IMR-90 (cell line): ENCODE measurements at regions not wholly inside any gene's neighbourhood (a gene's known extent, or its start where the extent isn't known, plus 50 kb on each side); places are given as distances from the start of the nearest gene placed in this dataset.

ENCODE experiments used
- ATAC-seq: fragments of 200-7000 bp; cut with Tn5 transposase; 2 replicates; pipeline ENCODE4 v1.9.1; 2020; ENCODE audit warnings: low read depth, mild to moderate bottlenecking, moderate library complexity
- BruUV-seq: library from RNA; stranded (reverse); fragments of 400-500 nt; replicated peaks from 2 replicates; lab custom pipeline; 2021; lab: Mats Ljungman, UMichigan
- CTCF ChIA-PET: fragments of 300-600 bp; formaldehyde crosslinking; extraction: SDS; loops from one replicate; lab custom pipeline; 2021; ENCODE audit warnings: antibody characterized with exemption; lab: Yijun Ruan, JAX
- POLR2A ChIA-PET: fragments of 300-600 bp; sonication (Branson Sonifier 250); formaldehyde crosslinking; loops from one replicate; lab custom pipeline; 2022; ENCODE audit warnings: antibody characterized with exemption; ENCODE audit not compliant: unreplicated experiment; lab: Charles Lee
- DNase-seq: peaks from one replicate; pipeline ENCODE4 v3.0.0; 2013
- H2AFZ ChIP-seq: replicated peaks from 2 replicates; pipeline ENCODE3; 2013; ENCODE audit warnings: low read length, mild to moderate bottlenecking; ENCODE audit not compliant: poor library complexity
- H2AK5ac ChIP-seq: 2 replicates; pipeline ENCODE4 v1.6.1; 2013; ENCODE audit warnings: low read depth, low read length, inconsistent platforms
- H2AK9ac ChIP-seq: replicated peaks from 2 replicates; pipeline ENCODE3; 2013; ENCODE audit warnings: mild to moderate bottlenecking, low read depth, low read length, moderate library complexity; ENCODE audit not compliant: poor library complexity
- H2BK120ac ChIP-seq: 2 replicates; pipeline ENCODE4 v1.6.1; 2013; ENCODE audit warnings: low read depth, low read length, inconsistent platforms
- H2BK15ac ChIP-seq: 3 replicates; pipeline ENCODE4 v1.6.1; 2013; ENCODE audit warnings: low read depth, low read length, inconsistent platforms
- H2BK20ac ChIP-seq: 2 replicates; pipeline ENCODE4 v1.6.1; 2013; ENCODE audit warnings: low read depth, mild to moderate bottlenecking, inconsistent platforms, low read length, moderate library complexity
- H2BK5ac ChIP-seq: 2 replicates; pipeline ENCODE4 v1.6.1; 2013; ENCODE audit warnings: mild to moderate bottlenecking, low read depth, low read length, inconsistent platforms; ENCODE audit not compliant: poor library complexity, severe bottlenecking
- H3K14ac ChIP-seq: replicated peaks from 2 replicates; pipeline ENCODE4 v1.6.1; 2013; ENCODE audit warnings: low read depth, low read length, inconsistent platforms
- H3K18ac ChIP-seq: 2 replicates; pipeline ENCODE4 v1.6.1; 2013; ENCODE audit warnings: low read depth, low read length, control low read depth
- H3K23ac ChIP-seq: 2 replicates; pipeline ENCODE4 v1.6.1; 2013; ENCODE audit warnings: low read depth, low read length, inconsistent platforms
- H3K27ac ChIP-seq: 2 replicates; pipeline ENCODE4 v1.5.1; 2013; ENCODE audit warnings: mild to moderate bottlenecking, control low read depth, low read length; ENCODE audit not compliant: insufficient read depth
- H3K27me3 ChIP-seq: 2 replicates; pipeline ENCODE4 v1.6.1; 2013; ENCODE audit warnings: low read length; ENCODE audit not compliant: control insufficient read depth, insufficient read depth
- H3K36me3 ChIP-seq: 2 replicates; pipeline ENCODE4 v1.6.1; 2013; ENCODE audit warnings: low read length, mixed read lengths; ENCODE audit not compliant: control insufficient read depth, insufficient read depth
- H3K4ac ChIP-seq: 2 replicates; pipeline ENCODE4 v1.6.1; 2013; ENCODE audit warnings: low read depth, low read length, inconsistent platforms
- H3K4me1 ChIP-seq: 2 replicates; pipeline ENCODE4 v1.6.1; 2013; ENCODE audit warnings: low read length, mixed read lengths; ENCODE audit not compliant: control insufficient read depth, insufficient read depth
- H3K4me2 ChIP-seq: 2 replicates; pipeline ENCODE4 v1.6.1; 2013; ENCODE audit warnings: low read depth, mild to moderate bottlenecking, control low read depth, low read length, moderate library complexity
- H3K4me3 ChIP-seq: 2 replicates; pipeline ENCODE4 v1.5.1; 2013; ENCODE audit warnings: low read depth, mild to moderate bottlenecking, control low read depth, low read length, moderate library complexity; ENCODE audit not compliant: insufficient read depth
- H3K56ac ChIP-seq: 2 replicates; pipeline ENCODE4 v1.6.1; 2013; ENCODE audit warnings: low read length, inconsistent platforms; ENCODE audit not compliant: insufficient read depth; ENCODE audit errors: extremely low read depth
- H3K79me1 ChIP-seq, 2 experiments: 2 replicates each; pipeline ENCODE4 v1.6.1; 2013; ENCODE audit warnings: low read length in 2 of 2, inconsistent platforms in 1 of 2, low read depth in 1 of 2
- H3K9ac ChIP-seq: 2 replicates; pipeline ENCODE4 v1.6.1; 2013; ENCODE audit warnings: low read depth, low read length, control low read depth
- H3K9me1 ChIP-seq: 2 replicates; pipeline ENCODE4 v1.6.1; 2013; ENCODE audit warnings: low read length, inconsistent platforms; ENCODE audit not compliant: insufficient read depth
- H3K9me3 ChIP-seq: 2 replicates; pipeline ENCODE4 v1.6.1; 2013; ENCODE audit warnings: low read length; ENCODE audit not compliant: control insufficient read depth, insufficient read depth
- H4K20me1 ChIP-seq: 2 replicates; pipeline ENCODE4 v1.6.1; 2013; ENCODE audit warnings: low read length, inconsistent platforms; ENCODE audit not compliant: insufficient read depth
- H4K5ac ChIP-seq: 2 replicates; pipeline ENCODE4 v1.6.1; 2013; ENCODE audit warnings: mild to moderate bottlenecking, low read depth, low read length, control low read depth
- H4K8ac ChIP-seq, 2 experiments: 2 replicates each; pipeline ENCODE4 v1.6.1; 2013; ENCODE audit warnings: low read depth in 2 of 2, low read length in 2 of 2, control low read depth in 1 of 2, inconsistent platforms in 1 of 2
- H4K91ac ChIP-seq: 2 replicates; pipeline ENCODE4 v1.6.1; 2013; ENCODE audit warnings: low read depth, low read length, inconsistent platforms; ENCODE audit not compliant: insufficient read depth
- BHLHE40 ChIP-seq: fragments of 150-350 bp; IDR thresholded peaks from 2 replicates; pipeline ENCODE4 v1.6.1; 2016; ENCODE audit warnings: mild to moderate bottlenecking, low read depth, low read length
- CEBPB ChIP-seq: IDR thresholded peaks from 2 replicates; pipeline ENCODE4 v1.6.1; 2012; ENCODE audit warnings: low read depth, low read length, improper control_type of control experiment
- CHD1 ChIP-seq: IDR thresholded peaks from 2 replicates; pipeline ENCODE4 v1.6.1; 2012; ENCODE audit warnings: low read depth, low read length, improper control_type of control experiment
- CTCF ChIP-seq: conservative IDR thresholded peaks from 2 replicates; pipeline ENCODE4 v1.5.1; 2012; ENCODE audit warnings: mild to moderate bottlenecking, low read depth, low read length, improper control_type of control experiment
- FOS ChIP-seq: fragments of 150-350 bp; IDR thresholded peaks from 2 replicates; pipeline ENCODE4 v1.6.1; 2016; ENCODE audit warnings: low read depth, low read length
- MAFK ChIP-seq: IDR thresholded peaks from 2 replicates; pipeline ENCODE4 v1.6.1; 2012; ENCODE audit warnings: low read depth, low read length, improper control_type of control experiment
- MAZ ChIP-seq: IDR thresholded peaks from 2 replicates; pipeline ENCODE4 v1.6.1; 2012; ENCODE audit warnings: low read depth, mild to moderate bottlenecking, low read length, improper control_type of control experiment, moderate library complexity, borderline replicate concordance
- MXI1 ChIP-seq: IDR thresholded peaks from 2 replicates; pipeline ENCODE4 v1.6.1; 2012; ENCODE audit warnings: low read depth, mild to moderate bottlenecking, low read length, moderate library complexity, borderline replicate concordance
- NFE2L2 ChIP-seq: fragments of 150-350 bp; IDR thresholded peaks from 2 replicates; pipeline ENCODE4 v1.6.1; 2016; ENCODE audit warnings: low read depth, mild to moderate bottlenecking, low read length
- POLR2A ChIP-seq: IDR thresholded peaks from 2 replicates; pipeline ENCODE4 v1.6.1; 2012; ENCODE audit warnings: mild to moderate bottlenecking, low read depth, low read length
- RAD21 ChIP-seq: IDR thresholded peaks from 2 replicates; pipeline ENCODE4 v1.6.1; 2012; ENCODE audit warnings: low read length, improper control_type of control experiment
- RCOR1 ChIP-seq: IDR thresholded peaks from 2 replicates; pipeline ENCODE4 v1.6.1; 2012; ENCODE audit warnings: mild to moderate bottlenecking, low read length, improper control_type of control experiment; ENCODE audit not compliant: insufficient replicate concordance
- RFX5 ChIP-seq: IDR thresholded peaks from 2 replicates; pipeline ENCODE4 v1.8.0; 2012; ENCODE audit warnings: low read depth, mild to moderate bottlenecking, low read length, moderate library complexity
- SMC3 ChIP-seq: fragments of 150-350 bp; IDR thresholded peaks from 2 replicates; pipeline ENCODE4 v1.6.1; 2016; ENCODE audit warnings: low read depth, mild to moderate bottlenecking, antibody characterized with exemption, low read length, moderate library complexity
- USF2 ChIP-seq: fragments of 150-350 bp; IDR thresholded peaks from 2 replicates; pipeline ENCODE4 v1.6.1; 2017; ENCODE audit warnings: mild to moderate bottlenecking, antibody characterized with exemption, low read length, low read depth
- WGBS, 2 experiments: methylation state at CpG; one replicate each; pipeline versions ENCODE4 v1.1.5 to v1.1.7; 2013; ENCODE audit warnings: missing lambda C conversion rate in 2 of 2; ENCODE audit not compliant: insufficient read length in 1 of 2; ENCODE audit errors: extremely low coverage in 2 of 2; 5-methylcytosine and 5-hydroxymethylcytosine counted together
- dilution Hi-C: fragments of 300-500 bp; cut with HindIII; formaldehyde crosslinking; loops from one replicate; pipeline ENCODE4 v1.14.3; 2018; ENCODE audit warnings: low sequenced_read_pairs; ENCODE audit not compliant: unreplicated experiment
- in situ Hi-C: fragments of 300-500 bp; cut with MboI; formaldehyde crosslinking; loops from 3 replicates; pipeline ENCODE4 v1.14.3; 2019; ENCODE audit warnings: low sequenced_read_pairs, inconsistent platforms, mixed read lengths
- intact Hi-C: fragments of 100-400 bp; cut with micrococcal nuclease; formaldehyde crosslinking; loops from 2 replicates; pipeline ENCODE4 v1.10.0; 2022
- TF ChIP-seq, protein P1 (sequence below): fragments of 150-350 bp; IDR thresholded peaks from 2 replicates; pipeline ENCODE4 v1.6.1; 2016; ENCODE audit warnings: low read depth, mild to moderate bottlenecking, low read length, moderate library complexity, borderline replicate concordance

GRCh38 chr5:25002371-25002770 lies 357.6 kb upstream of the CDH10 start:
- Histone ChIP-seq H3K9me3 (peaks cover 2% of the 10 kb centered on the region; the same call in 1 of the 2 replicates), H3K18ac (no peak overlapping the region), H3K14ac (no peak overlapping the region), H3K27me3 (no peaks in the 10 kb centered on the region), H3K4me2 (no peak overlapping the region), H2AFZ (no peak overlapping the region), H2BK5ac (no peak overlapping the region), H4K91ac (no peak overlapping the region), H4K8ac (no peak overlapping the region), H2BK120ac (no peak overlapping the region), H3K23ac (no peak overlapping the region), H3K9ac (no peak overlapping the region), H2BK20ac (no peak overlapping the region), H3K9me1 (no peaks in the 10 kb centered on the region), H2AK5ac (no peak overlapping the region), H4K5ac (no peak overlapping the region), H3K56ac (no peak overlapping the region), H3K79me1 (no peaks in the 10 kb centered on the region), H2BK15ac (no peak overlapping the region), H3K4me1 (no peaks in the 10 kb centered on the region), H3K27ac (no peak overlapping the region), H3K36me3 (no peaks in the 10 kb centered on the region), H3K4ac (no peak overlapping the region), H3K4me3 (no peak overlapping the region), H2AK9ac (no peak overlapping the region), H4K20me1 (no peaks in the 10 kb centered on the region)
- in situ Hi-C loops (no loop called here), intact Hi-C loops (no loop called here), dilution Hi-C loops (no loop called here)
- no TSS peak for BruUV-seq
- CTCF ChIA-PET = no interaction called here
- no peak for ATAC-seq
- no peak for TF ChIP-seq SMC3
- no peak for TF ChIP-seq USF2
- no peak for TF ChIP-seq CEBPB
- no peak for TF ChIP-seq FOS
- no peak for TF ChIP-seq RCOR1
- TF ChIP-seq MAFK = no peak
- TF ChIP-seq, protein P1, sequence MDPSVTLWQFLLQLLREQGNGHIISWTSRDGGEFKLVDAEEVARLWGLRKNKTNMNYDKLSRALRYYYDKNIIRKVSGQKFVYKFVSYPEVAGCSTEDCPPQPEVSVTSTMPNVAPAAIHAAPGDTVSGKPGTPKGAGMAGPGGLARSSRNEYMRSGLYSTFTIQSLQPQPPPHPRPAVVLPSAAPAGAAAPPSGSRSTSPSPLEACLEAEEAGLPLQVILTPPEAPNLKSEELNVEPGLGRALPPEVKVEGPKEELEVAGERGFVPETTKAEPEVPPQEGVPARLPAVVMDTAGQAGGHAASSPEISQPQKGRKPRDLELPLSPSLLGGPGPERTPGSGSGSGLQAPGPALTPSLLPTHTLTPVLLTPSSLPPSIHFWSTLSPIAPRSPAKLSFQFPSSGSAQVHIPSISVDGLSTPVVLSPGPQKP = no peak
- TF ChIP-seq CHD1 = no peak
- TF ChIP-seq MAZ = no peak
- TF ChIP-seq RFX5 = no peak
- TF ChIP-seq CTCF = no peak
- no peak for TF ChIP-seq RAD21
- TF ChIP-seq BHLHE40 = no peak
- TF ChIP-seq POLR2A = no peak
- no peak for TF ChIP-seq MXI1
- no peak for TF ChIP-seq NFE2L2
- no peak for DNase-seq
- WGBS, 2 experiments = no CpG with 5 or more reads among the region's 1 CpG
- POLR2A ChIA-PET = no interaction called here
